ENCODE measurements at regions not wholly inside any gene's neighbourhood (a gene's known extent, or its start where the extent isn't known, plus 50 kb on each side); places are given as distances from the start of the nearest gene placed in this dataset.

GRCh38 chr4:52157641-52158316 is 106.7 kb downstream of the SPATA18 start:
- TF ChIP-seq CTCF (IDR thresholded peaks at IDR 0.05) (no peak), POLR2A (IDR thresholded peaks at IDR 0.05) (no peak)

Measured in esophagus squamous epithelium (tissue), 4 donors.